ENCODE measurements at regions not wholly inside any gene's neighbourhood (a gene's known extent, or its start where the extent isn't known, plus 50 kb on each side); places are given as distances from the start of the nearest gene placed in this dataset.

DNA sequence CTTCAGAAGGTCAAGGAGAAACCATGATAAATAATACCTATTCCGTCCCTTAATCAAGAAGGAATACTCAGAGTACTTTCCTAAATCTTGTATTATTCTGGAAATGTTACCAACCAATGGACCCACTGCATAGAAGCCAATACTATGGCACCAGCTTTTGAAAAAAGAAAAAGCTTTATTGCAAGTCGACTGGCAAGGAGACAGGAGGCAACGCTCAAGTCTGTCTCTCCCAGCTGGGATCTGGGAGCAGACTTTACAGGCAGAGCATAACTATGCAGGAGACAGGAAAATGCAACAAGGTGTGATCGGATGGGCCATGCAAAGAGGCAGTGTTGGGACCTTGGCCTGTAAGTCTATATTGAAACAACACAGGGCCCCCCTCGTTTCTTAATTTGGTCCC lies 132.4 kb downstream of the CHD9NB start:
- POLR2A ChIA-PET (ENCODE audit: partially characterized antibody) = no interaction called here
- Histone ChIP-seq H3K23ac (ENCODE audit: insufficient read length) (no peak overlapping the region), H2AK5ac (ENCODE audit: low read depth, low read length) (no peak overlapping the region), H3K4ac (replicated peaks; ENCODE audit: insufficient read length, low read depth, low read length) (no peak overlapping the region), H3K4me3 (ENCODE audit: extremely low read depth in 1 of 4, insufficient read depth in 2 of 4, low read depth in 3 of 4, low read length in 4 of 4) (no peak overlapping the region), H3K23me2 (ENCODE audit: low read depth, low read length) (no peaks in the 10 kb centered on the region), H3K36me3 (ENCODE audit: control insufficient read depth in 2 of 4, insufficient read depth in 4 of 4, low read length in 3 of 4) (no peaks in the 10 kb centered on the region), H4K91ac (replicated peaks; ENCODE audit: insufficient read length, low read length) (no peak overlapping the region), H2BK12ac (ENCODE audit: low read depth, low read length) (no peak overlapping the region), H3K18ac (ENCODE audit: extremely low read depth, low read length) (no peak overlapping the region), H3K4me2 (ENCODE audit: insufficient read depth in 1 of 2, low read depth in 2 of 2, low read length in 2 of 2) (no peak overlapping the region), H3K14ac (ENCODE audit: insufficient read length) (no peak overlapping the region), H3K79me1 (ENCODE audit: low read depth, low read length) (no peaks in the 10 kb centered on the region), H3K9me3 (ENCODE audit: insufficient read depth in 2 of 2, low read depth in 1 of 2, low read length in 1 of 2) (no peaks in the 10 kb centered on the region), H2BK120ac (replicated peaks; ENCODE audit: low read depth, low read length) (no peak overlapping the region), H3K56ac (replicated peaks; ENCODE audit: insufficient read length, low read depth, low read length) (no peak overlapping the region), H2BK5ac (ENCODE audit: low read depth, low read length) (no peak overlapping the region), H3K79me2 (ENCODE audit: control insufficient read depth in 1 of 2, insufficient read depth in 2 of 2, low read length in 2 of 2) (no peaks in the 10 kb centered on the region), H3K27ac (ENCODE audit: low read depth, low read length) (no peak overlapping the region), H4K20me1 (replicated peaks in 1 of 2; ENCODE audit: control insufficient read depth in 1 of 2, insufficient read depth in 2 of 2, low read length in 2 of 2) (no peaks in the 10 kb centered on the region), H2BK20ac (ENCODE audit: low read length) (no peak overlapping the region), H3K27me3 (replicated peaks in 1 of 4; ENCODE audit: control insufficient read depth in 3 of 4, extremely low read depth in 1 of 4, insufficient read depth in 3 of 4, low read length in 3 of 4) (no peaks in the 10 kb centered on the region), H2AFZ (ENCODE audit: low read length) (0 out of 2 replicates have a peak overlapping the region, but pooled peaks have one; percentile 71), H3K4me1 (replicated peaks in 1 of 4; ENCODE audit: control insufficient read depth in 3 of 4, insufficient read depth in 4 of 4, low read length in 3 of 4) (no peaks in the 10 kb centered on the region), H4K5ac (ENCODE audit: insufficient read length, low read depth, low read length) (no peak overlapping the region), H3K9ac (replicated peaks in 1 of 4; ENCODE audit: extremely low read depth in 1 of 4, low read depth in 3 of 4, low read length in 3 of 4) (no peak overlapping the region), H4K8ac (ENCODE audit: extremely low read depth, insufficient read depth, low read length) (no peak overlapping the region), H2BK15ac (ENCODE audit: low read length) (no peak overlapping the region)
- CTCF ChIA-PET (ENCODE audit: partially characterized antibody) = no interaction called here
- 77% methylated on average over 5 of the region's 5 CpGs; no CpG with 5 or more reads in 1 of the 2 experiments for WGBS, 2 experiments (ENCODE audit: extremely low coverage in 1 of 2, insufficient coverage in 1 of 2, insufficient read length in 1 of 2, insufficient replicate concordance in 2 of 2, low coverage in 1 of 2, low lambda C conversion rate in 2 of 2, missing lambda C conversion rate in 1 of 2)
- FAIRE-seq = no peak
- no peak for DNase-seq (ENCODE audit: low read depth in 1 of 2, low spot score in 2 of 2)
- TF ChIP-seq RAD21 (IDR thresholded peaks at IDR 0.05 in 1 of 2, conservative IDR thresholded peaks at IDR 0.05 in 1 of 2; ENCODE audit: low read depth in 2 of 2, low read length in 2 of 2) (no peak), TCF12 (IDR thresholded peaks at IDR 0.05; ENCODE audit: low read depth, low read length) (no peak), CHD2 (IDR thresholded peaks at IDR 0.05; ENCODE audit: low read length) (no peak), GABPA (IDR thresholded peaks at IDR 0.05; ENCODE audit: borderline replicate concordance, insufficient read depth, low read length) (no peak), BACH1 (IDR thresholded peaks at IDR 0.05; ENCODE audit: low read length) (no peak), CHD1 (IDR thresholded peaks at IDR 0.05; ENCODE audit: low read depth, low read length) (no peak), RBBP5 (IDR thresholded peaks at IDR 0.05; ENCODE audit: borderline replicate concordance, low read depth, low read length) (no peak), JUN (IDR thresholded peaks at IDR 0.05; ENCODE audit: low read depth, low read length) (no peak), ZNF274 (IDR thresholded peaks at IDR 0.05; ENCODE audit: borderline replicate concordance, extremely low read depth, low read length) (no peak)
- TF ChIP-seq, protein P1, sequence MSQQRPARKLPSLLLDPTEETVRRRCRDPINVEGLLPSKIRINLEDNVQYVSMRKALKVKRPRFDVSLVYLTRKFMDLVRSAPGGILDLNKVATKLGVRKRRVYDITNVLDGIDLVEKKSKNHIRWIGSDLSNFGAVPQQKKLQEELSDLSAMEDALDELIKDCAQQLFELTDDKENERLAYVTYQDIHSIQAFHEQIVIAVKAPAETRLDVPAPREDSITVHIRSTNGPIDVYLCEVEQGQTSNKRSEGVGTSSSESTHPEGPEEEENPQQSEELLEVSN (IDR thresholded peaks at IDR 0.05) = no peak
- TF ChIP-seq, protein P2, sequence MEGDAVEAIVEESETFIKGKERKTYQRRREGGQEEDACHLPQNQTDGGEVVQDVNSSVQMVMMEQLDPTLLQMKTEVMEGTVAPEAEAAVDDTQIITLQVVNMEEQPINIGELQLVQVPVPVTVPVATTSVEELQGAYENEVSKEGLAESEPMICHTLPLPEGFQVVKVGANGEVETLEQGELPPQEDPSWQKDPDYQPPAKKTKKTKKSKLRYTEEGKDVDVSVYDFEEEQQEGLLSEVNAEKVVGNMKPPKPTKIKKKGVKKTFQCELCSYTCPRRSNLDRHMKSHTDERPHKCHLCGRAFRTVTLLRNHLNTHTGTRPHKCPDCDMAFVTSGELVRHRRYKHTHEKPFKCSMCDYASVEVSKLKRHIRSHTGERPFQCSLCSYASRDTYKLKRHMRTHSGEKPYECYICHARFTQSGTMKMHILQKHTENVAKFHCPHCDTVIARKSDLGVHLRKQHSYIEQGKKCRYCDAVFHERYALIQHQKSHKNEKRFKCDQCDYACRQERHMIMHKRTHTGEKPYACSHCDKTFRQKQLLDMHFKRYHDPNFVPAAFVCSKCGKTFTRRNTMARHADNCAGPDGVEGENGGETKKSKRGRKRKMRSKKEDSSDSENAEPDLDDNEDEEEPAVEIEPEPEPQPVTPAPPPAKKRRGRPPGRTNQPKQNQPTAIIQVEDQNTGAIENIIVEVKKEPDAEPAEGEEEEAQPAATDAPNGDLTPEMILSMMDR (IDR thresholded peaks at IDR 0.05; ENCODE audit: control extremely low read depth in 1 of 3, insufficient read depth in 1 of 3, low read depth in 1 of 3, low read length in 3 of 3) = no peak
